Suppressor macrophage treated with lipopolysaccharide for 4 hours (primary cell): ENCODE measurements at regions not wholly inside any gene's neighbourhood (a gene's known extent, or its start where the extent isn't known, plus 50 kb on each side); places are given as distances from the start of the nearest gene placed in this dataset.
"Not testable (repeated sequence)": the region's sequence is repeated elsewhere in the genome, so short reads cannot be mapped to it uniquely, and the experiment has no call there.

Experiments used
- DNase-seq: peaks from one replicate; pipeline ENCODE4 v3.0.0-alpha.2; 2020

DNA sequence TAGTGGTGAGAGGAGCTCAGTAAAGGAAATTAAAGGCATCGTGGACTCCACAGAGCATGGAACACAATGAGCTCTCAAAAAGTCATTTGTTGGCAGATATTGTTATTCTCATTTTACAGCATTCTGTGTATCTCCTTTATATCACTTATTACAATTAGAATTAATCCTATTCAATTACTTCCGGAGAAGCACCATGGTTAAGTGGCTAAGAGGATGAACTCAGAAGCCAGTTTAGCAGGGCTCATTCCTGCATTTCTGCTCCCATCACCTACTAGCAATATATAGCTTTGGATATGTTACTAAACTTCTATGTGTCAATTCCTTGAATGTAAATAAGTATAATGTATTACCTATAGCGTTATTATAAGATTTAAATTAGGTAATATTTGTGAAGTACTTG, 683.3 kb downstream of the IRS1 start:
- DNase-seq: no peak

DNA sequence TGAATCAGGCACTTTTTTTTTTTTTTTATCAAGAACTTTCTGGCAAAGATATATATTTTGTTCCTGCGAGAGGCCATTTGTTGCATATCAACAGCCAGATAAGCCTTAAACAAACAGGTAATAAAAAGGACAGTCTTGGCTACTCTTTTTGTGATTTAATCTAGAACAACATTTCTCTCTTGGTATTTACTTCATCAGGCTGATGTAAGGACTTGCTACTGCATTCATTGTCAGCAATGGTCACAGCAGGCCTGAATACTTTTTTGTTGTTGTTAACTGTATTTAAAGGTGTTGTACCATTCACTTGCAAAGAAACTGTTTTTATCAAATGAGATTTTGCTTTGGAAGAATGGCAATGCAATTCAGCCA, 683.8 kb downstream of the IRS1 start:
- DNase-seq: no peak

DNA sequence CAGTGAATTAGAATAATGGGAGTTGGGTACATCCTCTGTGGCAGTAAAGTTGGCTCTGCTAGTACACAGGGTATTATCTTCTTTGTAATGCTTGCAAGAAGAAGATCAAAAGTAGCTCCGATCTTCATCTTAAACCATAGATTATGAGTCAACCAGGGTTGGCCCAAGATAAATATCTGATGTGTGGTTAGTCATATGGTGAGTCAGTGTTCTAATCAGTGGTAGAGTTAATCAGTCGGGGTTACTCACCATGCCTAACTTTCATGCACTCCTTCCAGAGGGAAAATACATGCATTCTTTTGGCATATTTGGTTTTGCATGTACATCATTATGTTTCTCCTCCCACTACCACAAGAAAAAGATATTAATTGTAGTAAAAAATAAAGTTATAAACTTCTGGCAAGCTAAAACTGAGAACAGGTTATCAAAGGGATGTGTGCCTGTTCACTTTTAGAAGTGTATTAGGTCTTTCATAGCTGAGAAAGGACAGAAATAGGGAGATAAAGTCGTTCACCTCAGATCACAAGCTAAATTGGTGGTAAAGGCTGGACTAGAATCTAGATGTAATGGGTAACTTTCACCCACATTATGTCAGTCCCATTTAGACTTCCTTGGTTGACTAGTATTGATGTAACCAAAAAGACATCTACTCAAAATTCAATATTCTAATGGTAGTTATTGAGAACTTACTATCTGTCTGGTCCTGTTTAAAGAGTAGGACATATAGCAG, 684.4 kb downstream of the IRS1 start:
- peak; percentile 58 for DNase-seq

DNA sequence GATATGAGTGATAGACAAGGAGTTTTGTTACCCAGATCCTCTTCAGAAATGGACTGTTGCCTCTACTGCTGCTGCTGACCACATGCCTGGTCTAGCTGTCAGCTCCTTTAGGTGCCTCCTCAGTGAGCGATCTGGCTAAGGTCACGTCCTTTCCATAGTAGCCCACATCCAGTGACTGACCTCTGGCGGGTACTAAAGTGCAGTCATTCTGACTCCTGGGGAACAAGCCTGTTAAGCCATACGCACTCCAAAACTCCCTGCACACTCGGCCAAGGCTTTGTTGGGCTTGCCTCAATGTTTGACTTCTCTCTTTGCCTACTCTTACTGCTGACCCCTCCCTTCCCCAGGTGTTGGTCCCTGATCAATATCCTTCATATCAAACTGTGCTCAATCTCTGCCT, 685.2 kb downstream of the IRS1 start:
- DNase-seq: no peak

DNA sequence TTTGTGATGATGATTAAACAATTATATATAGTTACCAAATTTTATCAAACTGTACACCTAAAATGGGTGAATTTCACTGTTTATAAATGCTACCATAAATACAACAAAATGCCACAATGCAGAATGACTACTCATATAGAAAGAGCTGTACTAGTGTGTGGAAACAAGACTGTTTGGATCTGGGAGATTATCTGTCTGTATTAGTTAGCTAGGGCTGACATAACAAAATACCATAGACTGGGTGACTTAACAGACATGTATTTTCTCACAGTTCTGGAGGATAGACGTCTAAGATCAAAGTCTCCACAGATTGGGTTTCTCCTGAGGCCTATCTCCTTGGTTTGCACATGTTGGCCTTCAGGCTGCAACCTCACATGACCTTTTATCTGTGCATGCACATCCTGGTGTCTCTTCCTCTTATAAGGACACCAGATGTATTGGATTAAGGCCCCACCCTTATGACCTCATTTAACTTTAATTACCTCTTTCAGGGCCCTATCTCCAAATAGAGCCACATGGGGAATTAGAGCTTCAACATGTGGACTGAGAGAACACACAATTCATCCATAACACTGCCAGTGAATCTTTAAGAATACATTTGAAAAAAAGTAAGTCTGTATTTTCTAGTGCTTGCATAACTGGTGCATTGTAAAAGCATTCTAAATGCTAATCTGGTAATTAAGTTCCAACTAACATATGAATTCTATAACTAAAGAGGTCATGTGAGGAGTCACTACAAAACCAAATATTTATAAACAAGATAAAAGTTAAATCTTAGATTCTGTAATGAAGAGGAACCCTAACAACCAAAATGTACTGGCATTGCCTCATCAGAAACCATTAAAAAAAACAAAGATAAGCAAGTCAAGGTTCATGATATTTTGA, 699.6 kb downstream of the NYAP2 start:
- DNase-seq: no peak

DNA sequence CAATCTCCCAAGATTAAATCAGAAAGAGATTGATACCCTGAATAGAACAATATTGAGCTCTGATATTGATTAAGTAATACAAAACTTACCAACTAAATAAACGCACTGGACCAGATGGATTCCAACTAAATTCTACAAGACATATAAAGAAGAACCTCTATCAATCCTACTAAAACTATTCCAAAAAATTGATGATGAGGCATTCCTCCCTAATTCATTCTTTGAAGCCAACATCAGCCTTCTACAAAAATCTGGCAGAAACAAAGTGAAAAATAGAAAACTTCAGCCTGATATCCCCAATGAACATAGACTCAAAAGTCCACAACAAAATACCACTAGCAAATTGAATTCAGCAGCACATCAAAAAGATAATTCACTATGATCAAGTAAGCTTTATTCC, 695.5 kb downstream of the NYAP2 start:
- no peak for DNase-seq

DNA sequence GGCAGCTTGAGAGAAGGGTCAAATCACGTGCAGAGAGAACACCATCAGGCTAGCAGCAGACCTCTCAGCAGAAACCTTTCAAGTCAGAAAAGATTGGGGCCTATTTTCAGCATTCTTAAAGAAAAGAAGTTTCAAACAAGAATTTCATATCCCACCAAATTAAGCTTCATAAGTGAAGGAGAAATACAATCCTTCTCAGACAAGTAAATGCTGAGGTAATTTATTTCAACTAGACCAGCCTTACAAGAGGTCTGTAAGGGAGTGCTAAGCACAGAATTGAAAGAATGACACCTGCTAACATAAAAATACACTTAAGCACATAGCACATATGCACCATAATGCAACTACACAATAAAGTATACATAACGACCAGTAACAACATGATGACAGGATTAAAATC, 693.9 kb downstream of the NYAP2 start:
- DNase-seq: no peak

DNA sequence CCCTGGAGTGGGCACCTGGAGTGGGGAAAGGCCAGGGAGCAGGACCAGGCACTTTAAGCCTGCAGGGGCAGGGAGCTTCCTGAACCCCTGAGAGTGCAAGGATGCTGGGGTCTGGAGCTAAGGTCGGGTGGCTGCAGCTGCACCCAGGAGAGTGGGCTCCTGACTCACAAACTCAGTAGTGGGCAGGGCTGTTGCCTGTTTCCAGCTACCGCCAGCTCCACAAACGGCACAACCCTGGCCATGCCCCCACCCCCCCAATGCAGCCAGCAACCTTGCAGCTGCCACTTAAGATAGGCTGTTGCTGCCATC, 688.8 kb downstream of the NYAP2 start:
- DNase-seq: no peak

DNA sequence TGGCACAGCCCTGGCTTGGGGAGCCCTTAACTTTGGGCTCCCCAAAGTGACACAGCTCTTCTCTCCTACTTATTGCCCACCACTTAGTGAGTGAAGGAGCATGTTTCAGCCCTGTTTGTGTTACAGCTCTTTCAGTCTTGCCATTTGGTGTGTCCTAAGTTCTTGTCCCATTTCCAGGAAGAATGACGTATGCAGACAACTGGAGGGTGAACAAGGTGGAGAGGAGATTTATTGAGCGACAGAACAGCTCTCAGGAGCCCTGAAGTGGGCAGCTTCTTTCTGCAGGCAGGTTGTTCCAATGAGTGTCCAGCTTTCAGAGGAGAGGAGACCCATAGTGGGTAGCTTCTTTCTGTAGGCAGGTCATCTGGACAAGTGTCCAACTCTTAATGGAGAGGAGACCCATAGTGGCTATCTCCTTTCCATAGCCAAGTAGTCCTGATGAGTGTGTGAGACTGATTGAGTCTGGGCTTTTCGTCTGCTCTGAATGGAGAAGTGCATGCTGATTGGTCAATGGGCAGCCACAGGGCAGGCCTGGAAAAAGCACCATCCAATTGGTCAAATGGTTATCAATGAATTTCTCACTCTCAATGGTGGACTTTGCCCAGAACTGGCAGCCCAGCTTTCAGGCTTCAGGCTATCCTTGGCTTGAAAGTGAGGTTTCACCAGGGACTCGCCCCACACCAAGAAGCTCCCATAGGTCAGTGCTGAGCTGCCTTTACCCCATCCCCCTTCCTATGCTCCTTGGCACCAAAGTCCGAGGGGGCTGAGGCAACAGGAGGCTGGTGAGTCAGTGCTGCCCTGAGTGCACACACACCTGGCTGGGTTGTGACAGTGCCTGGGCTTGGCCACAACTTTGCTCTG, 688.2 kb downstream of the NYAP2 start:
- no peak for DNase-seq

DNA sequence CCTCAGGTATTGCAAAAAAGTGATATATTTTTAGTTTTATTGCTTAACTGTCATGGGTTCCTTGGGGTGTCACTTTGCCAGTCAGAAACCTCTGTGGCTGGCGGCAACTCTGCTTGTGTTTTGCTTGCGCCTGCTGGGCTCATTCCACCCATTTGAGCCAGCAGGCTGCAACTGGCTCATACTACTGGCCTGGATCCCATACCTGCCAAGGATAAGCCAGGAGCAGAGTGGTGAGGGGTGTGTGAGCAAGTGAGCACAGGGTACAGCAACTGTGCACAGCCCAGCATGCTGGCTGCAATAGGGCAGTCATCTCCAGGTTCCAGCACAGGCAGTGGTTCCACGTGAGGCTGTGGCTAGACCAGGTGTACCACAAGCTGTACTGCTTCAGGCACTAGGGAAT, 687.5 kb downstream of the NYAP2 start:
- DNase-seq: no peak

DNA sequence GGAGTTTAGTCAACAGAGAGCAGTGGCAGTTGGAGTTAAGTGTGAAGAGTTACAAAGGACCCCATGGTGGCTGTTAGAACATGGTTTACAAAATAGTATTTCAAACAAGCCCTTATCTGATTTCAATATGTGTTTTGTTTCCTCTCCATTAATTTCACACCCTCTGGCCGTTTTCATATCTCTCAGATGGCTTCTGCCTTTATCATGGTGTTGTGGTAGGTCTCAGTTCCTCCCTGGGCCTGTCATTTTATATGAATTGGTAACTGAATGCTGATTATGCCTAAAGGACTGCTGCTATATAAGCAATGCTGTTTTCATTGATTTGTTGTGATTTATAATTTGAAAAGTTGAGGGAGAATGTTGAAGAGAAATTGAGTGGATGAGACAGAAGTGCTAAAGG, 686.7 kb downstream of the NYAP2 start:
- DNase-seq: no peak

DNA sequence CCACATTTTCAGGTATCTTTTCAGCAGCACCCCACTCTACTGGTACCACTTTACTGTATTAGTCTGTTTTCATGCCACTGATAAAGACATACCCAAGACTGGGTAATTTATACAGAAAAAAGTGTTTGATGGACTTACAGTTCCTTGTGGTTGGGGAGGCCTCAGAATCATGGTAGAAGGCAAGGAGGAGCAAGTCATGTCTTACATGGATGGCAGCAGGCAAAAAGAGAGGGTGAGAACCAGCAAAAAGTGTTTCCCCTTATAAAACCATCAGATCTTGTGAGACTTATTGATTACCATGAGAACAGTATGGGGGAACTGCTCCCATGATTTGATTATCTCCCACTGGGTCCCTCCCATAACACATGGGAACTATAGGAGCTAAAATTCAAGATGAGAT, 685.9 kb downstream of the NYAP2 start:
- DNase-seq: not testable (repeated sequence)

DNA sequence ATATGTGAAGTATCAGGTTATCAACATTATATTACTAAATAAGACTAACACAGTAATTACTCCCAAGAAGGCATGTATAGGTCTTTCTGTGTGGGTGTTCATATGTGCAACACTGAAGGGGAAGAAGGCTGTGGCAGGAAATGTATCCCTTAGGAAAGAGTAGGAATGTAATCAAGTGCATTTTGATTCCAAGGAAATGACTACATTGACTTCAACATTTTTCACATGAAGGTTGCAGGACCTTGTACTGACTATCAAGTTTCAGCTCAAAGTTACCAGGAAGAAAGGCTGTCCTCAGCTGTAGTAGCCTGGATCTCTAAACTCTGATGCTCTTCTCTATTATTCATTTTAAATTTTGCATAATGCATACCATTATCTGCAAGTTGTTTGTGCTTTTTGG, 680.8 kb downstream of the NYAP2 start:
- DNase-seq: no peak

DNA sequence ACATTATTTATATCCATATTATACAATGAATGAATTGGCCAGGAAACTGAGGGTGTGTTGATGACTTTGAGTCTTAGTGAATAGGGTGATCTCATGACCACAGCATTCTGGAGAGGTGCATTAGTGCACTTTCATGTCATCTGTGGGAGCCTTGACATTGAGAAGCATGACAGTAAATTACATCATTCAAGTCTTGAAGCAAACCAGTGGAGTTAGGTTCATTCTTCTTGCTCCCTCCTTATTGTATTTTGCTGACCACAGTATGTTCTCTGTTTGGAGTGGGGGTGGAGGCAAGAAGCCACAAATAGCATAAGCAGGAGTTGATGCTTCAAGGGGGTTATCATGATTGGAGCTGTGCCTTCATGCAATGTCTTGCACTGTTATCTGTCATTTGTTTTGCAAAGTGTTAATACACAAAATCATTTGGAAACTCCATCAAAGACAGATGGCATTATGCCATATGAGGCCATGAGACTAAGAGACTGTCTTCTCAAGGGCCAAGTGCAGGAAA, 680.2 kb downstream of the NYAP2 start:
- peak; percentile 67 for DNase-seq

DNA sequence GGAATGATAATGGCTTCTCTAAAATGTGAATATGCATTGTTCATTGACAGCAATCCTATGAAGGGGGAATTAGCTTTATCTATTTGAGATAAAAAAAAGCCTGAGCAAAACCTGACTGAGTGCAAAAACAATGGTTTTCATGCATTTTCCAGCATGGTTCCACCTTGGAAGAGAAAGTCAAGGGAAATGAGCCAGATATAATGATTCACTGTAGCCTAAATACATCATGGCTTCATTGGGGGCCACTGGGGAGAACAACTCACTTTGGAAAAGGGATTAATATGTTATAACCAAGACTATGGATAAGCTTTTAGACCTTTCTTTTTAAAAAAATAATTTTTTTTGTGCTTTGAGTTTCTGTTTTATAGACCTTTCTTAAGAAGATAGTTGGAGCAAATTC, 679.7 kb downstream of the NYAP2 start:
- DNase-seq: no peak

DNA sequence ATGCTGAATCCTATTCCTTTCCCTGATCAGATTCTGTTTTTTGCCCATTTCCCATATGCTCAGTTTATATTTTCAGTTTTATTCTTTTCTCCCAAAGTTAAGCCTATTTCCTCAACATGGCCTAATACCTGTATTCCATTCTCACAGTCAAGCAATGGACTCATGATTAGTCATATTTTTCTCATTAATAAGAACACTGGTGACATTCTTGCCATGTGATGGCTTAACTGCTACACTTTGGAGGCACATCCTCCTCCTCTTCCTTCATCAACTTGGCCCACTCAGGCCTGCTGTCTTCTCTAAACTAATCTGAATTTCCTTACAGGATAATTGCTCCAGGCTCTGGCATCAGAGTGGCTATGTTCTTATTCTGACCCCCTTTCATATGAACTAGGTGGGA, 679.2 kb downstream of the NYAP2 start:
- DNase-seq: no peak

DNA sequence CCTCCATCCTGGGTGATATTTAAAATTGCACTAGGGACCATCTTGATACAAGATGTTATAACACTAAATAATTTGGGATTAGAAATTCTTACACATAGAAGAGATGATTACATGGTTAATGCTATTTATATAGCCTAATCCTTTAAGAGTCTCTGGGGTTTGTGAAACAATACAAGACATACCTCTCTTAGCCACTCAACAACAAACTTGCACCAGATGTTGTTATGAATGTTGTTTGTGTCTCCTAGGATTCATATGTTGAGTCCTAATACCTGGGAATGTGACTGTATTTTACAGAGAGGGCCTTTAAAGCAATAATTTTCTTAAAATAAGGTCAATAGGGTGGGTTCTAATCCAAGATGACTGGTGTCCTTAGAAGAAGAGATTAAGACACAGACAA, 678.3 kb downstream of the NYAP2 start:
- no peak for DNase-seq

DNA sequence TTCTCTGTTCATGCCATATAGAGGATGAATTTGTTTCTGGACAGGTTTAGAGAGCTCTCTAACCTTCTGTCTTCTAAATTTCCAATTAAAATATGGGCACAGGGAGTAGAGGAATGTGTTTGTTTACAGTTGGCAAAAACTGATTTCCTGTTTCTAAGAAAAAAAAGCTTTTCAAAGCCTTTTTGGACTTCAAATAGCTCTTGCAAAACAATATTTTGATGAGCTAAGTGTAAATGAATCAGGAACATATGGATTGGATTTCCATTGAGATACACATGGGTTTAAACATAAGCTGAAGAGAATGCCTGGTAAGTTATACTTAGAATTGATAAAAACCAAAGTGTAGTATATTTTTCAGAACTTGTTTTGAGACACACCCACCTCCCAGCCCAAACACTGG, 677.5 kb downstream of the NYAP2 start:
- no peak for DNase-seq

DNA sequence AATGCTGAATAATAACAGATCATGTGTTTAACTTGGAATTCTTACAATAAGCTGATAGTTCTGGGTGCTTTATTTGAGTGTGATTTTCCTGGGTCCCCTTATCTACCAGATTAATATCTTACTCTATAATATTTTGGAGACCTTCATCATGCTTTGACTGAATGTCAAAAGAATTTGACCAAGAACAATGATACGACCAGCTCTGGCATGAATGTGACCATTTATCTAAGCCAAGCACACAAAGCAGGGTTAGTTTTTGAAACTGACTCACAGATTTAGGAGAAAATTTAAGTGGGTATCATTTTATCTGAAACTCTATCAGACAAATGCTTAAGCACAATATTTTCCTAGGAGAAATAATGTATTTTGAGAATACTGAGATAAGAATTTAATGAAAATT, 677.0 kb downstream of the NYAP2 start:
- DNase-seq: no peak

DNA sequence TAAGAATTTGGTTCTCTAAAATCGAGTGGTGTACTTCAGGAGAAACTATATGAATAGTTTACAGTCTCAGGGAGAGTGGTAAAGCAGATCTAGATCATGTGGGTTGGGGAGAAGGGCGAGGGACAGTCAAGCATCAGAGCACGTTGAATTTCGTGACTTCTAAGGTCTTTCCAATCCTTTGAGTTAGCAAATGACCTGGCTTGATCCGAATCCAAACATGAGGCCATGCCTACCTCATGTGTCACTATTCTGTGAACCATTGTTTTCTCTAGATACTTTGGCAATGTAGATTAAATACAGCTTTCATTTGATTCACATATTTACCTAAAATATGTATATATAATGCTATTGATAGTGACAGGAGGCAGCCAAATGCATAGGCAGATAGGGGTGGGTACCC, 674.9 kb downstream of the NYAP2 start:
- DNase-seq: no peak

DNA sequence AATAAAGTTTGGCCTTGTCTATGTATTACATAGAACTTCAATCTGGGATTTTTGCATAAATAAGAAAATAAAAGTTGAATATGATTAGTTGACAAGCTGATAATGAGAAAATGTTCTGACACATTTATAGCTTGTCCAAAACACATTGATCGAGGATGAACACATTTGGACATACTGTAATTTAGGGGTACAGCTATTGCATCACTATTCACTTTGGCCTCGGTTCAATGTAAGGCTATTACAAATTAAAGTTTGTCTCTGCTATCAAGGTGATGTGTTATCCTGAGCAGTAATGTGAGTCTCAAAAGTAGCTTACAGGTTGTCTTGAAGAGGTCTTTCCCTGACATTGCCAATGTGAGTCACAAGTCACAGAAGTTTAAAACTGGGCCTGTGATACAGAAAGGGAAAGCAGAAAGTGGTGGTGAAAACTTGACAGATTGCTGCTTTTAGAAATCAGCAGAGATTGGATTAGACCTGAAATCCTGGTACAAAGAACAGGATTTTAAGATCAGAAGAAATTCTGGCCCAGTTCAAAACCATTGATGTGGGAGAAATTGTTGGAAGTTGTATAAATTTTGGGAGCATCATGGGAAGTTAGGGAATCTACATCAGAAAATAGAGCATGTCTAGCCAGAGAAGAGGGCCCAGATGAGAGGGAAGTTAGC, 674.1 kb downstream of the NYAP2 start:
- no peak for DNase-seq

DNA sequence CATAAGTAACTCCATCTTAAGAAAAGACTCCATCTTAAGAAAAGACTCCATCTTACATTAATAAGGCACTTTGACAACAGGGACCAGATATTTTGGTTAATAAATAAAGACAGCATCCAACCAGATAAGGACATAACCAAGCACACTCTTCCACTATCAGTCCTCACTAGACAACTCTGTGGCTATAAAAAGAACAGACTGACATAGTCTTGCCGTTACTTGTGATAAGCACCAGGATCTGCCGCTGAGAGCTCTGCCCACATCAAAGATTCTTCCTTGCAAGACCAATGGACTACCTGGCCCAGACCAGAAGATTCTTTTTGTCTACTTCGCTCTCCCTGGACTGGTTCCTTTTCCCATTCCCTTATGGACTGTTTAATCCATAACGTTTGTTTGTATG, 667.4 kb downstream of the NYAP2 start:
- no peak for DNase-seq

DNA sequence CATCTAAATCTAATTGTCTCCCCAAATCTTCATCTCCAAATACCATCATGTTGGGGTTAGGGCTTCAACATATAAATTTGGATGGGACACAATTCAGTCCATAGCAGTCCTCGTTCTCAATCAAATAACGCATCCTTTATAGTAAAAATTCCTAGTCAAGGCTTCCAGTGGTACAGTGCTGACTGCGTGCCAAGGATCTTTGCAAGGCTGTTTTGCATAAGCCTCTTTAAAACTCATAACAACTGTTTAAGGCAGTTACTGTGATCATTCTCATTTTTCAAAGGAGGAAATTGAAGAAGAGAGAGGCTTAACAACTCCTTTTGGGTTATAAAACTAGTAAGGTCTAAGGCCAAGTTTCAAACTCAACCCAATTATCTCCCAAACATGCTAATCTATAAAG, 666.9 kb downstream of the NYAP2 start:
- no peak for DNase-seq
